Tibial artery (tissue), 4 donors: ENCODE measurements at regions not wholly inside any gene's neighbourhood (a gene's known extent, or its start where the extent isn't known, plus 50 kb on each side); places are given as distances from the start of the nearest gene placed in this dataset.

Experiments
- DNase-seq, 2 donors: peaks; one replicate each; pipeline ENCODE4 v3.0.0-alpha.2; 2019
- H3K27ac ChIP-seq, 2 donors: fragments of 200-600 bp; sonication (generic) in 1 of 2; 1 replicate in 1 of 2; 2 replicates in 1 of 2; pipeline ENCODE4 v1.5.1; 2018 to 2019; ENCODE audit warnings: mild to moderate bottlenecking in 1 of 2
- H3K27me3 ChIP-seq, 2 donors: fragments of 200-600 bp; sonication (generic) in 1 of 2; one replicate each; pipeline versions ENCODE4 v1.5.1 to v1.6.0; 2016 to 2019
- H3K36me3 ChIP-seq, 3 donors: fragments of 200-600 bp; sonication (generic) in 2 of 3; one replicate each; pipeline ENCODE4 v1.5.1; 2016 to 2019; ENCODE audit warnings: mild to moderate bottlenecking in 2 of 3
- H3K4me1 ChIP-seq, 4 donors: fragments of 200-600 bp; sonication (generic) in 2 of 4; 1 replicate in 3 of 4; 2 replicates in 1 of 4; pipeline ENCODE4 v1.5.1; 2016 to 2019
- H3K4me3 ChIP-seq, 2 donors: fragments of 200-600 bp; sonication (generic) in 1 of 2; 1 replicate in 1 of 2; 2 replicates in 1 of 2; pipeline ENCODE4 v1.5.1; 2018 to 2019; ENCODE audit warnings: mild to moderate bottlenecking in 2 of 2
- H3K9me3 ChIP-seq, 3 donors: fragments of 200-600 bp; sonication (generic) in 1 of 3; one replicate each; pipeline ENCODE4 v1.5.1; 2016 to 2019
- intact Hi-C: fragments of 100-400 bp; cut with DNase I; formaldehyde crosslinking; loops from one replicate; pipeline ENCODE4 v1.15.0; 2023; ENCODE audit warnings: low total_unique reads
- TF ChIP-seq, protein P1 (sequence below), 2 experiments: fragments of 200-600 bp in 1 of 2; fragments of 450-650 bp in 1 of 2; IDR thresholded peaks; one replicate each; pipeline ENCODE4 v1.5.1; 2017 to 2019; ENCODE audit warnings: antibody characterized with exemption in 2 of 2, mild to moderate bottlenecking in 1 of 2, moderate library complexity in 1 of 2

DNA sequence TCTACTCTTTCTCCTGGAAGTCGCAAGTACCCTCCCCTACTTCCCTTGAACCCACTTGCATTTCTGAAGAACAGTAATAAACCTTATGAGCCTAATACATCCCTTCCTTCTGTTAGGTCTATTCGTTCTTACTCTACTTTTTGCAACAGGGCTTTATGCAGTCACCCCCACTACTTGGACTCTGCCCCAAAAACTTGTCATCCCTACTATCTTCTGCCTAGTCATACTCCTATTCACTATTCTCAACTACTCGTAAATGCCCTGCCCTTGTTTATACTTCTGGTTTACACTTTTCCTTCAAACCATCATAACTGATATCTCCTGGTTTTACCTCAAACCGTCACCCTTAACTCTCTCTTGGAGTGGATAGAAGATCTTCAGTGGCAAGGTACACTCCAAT lies 55.2 kb upstream of the SLIT2 start:
- intact Hi-C loops = no loop called here
- TF ChIP-seq, protein P1, sequence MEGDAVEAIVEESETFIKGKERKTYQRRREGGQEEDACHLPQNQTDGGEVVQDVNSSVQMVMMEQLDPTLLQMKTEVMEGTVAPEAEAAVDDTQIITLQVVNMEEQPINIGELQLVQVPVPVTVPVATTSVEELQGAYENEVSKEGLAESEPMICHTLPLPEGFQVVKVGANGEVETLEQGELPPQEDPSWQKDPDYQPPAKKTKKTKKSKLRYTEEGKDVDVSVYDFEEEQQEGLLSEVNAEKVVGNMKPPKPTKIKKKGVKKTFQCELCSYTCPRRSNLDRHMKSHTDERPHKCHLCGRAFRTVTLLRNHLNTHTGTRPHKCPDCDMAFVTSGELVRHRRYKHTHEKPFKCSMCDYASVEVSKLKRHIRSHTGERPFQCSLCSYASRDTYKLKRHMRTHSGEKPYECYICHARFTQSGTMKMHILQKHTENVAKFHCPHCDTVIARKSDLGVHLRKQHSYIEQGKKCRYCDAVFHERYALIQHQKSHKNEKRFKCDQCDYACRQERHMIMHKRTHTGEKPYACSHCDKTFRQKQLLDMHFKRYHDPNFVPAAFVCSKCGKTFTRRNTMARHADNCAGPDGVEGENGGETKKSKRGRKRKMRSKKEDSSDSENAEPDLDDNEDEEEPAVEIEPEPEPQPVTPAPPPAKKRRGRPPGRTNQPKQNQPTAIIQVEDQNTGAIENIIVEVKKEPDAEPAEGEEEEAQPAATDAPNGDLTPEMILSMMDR (IDR thresholded peaks at IDR 0.05) = no peak
- no peak overlapping the region for H3K27ac ChIP-seq
- H3K36me3 ChIP-seq = no peaks in the 10 kb centered on the region
- no peaks in the 10 kb centered on the region for H3K9me3 ChIP-seq
- H3K4me3 ChIP-seq = no peak overlapping the region
- H3K27me3 ChIP-seq = no peaks in the 10 kb centered on the region
- DNase-seq = no peak
- H3K4me1 ChIP-seq = peaks cover 0 to 17% (median 0%) of the 10 kb centered on the region in 4 donors

DNA sequence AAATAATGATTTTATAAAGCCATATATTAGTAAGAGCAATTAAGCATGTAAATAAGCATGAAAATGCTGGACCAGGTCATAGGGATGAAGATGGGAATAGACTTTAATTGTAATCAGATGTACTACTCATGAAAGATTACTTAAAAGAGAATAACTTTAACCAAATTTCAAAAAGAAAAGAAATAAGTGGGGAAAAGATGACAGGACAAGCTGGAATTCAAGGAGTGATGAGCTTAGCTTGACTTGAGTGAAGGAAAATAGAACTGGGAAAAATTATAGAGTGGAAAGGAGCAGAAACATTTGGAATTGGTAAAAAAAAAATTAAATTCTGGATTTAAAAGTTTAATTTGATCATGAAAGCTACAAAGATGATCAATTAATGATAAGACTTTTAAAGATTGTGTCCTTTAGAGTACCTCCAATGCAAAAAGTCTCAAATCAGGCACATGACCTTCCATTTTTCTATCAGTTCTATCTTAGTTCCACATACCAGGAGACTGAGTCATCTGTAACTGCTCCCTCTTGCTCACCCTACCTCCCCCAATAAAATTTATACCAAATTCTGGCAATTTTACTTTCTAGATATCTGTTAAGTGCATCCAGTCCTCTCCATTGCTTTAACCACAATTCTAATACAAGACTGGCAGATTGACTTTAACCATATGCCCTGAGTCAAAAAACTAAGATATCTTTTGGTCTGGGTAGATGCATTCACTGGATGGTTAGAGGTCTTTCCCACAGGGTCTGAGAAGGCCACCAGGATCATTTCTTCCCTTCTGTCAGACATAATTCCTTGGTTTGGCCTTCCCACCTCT lies 56.4 kb upstream of the SLIT2 start:
- Histone ChIP-seq H3K4me3 (no peak overlapping the region), H3K27me3 (no peaks in the 10 kb centered on the region), H3K27ac (no peak overlapping the region), H3K36me3 (no peaks in the 10 kb centered on the region), H3K4me1 (peaks cover 0 to 17% (median 0%) of the 10 kb centered on the region in 4 donors), H3K9me3 (no peaks in the 10 kb centered on the region)
- intact Hi-C loops = no loop called here
- no peak for DNase-seq
- TF ChIP-seq, protein P1 (IDR thresholded peaks at IDR 0.05) = no peak

DNA sequence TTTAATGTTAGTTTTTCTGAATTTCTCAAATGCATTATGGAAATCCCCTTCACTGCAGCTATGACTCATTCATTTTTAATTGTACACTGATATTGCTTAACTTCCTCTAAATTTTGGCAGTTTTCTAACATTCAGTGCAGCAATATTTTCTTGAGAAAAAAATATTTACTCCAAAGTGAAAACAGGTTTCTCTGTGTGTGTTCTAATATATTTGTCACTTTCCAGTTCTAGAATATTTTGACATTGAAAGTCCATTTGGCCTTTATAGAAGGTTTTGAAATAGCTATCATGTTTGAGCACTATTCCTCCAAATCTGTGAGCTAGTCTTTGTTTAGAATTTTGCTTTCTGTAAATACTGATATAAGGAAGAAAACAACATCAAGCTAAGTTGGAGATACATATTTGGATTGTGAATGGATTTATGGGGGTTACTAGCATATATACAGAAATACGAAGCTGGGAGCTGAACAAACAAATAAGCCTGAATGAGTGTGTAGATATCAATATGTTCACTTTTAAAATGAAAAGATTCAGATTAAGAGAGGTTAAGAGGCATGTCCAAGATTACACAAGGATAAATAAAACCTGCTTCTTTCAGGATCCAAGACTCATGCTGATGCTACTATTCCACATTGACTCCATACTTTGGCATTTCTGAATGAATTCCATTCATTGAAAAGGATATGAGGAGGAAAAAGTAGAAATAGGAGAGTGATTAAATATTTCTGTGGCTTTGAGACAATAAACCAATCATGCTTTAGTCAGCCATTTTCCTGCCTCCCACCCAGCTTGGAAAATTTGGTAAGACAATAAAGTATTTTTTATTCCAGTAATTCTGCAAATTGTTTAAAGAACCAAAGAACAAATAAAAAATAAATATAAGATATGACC lies 57.3 kb upstream of the SLIT2 start:
- Histone ChIP-seq H3K27ac (no peak overlapping the region), H3K36me3 (no peaks in the 10 kb centered on the region), H3K9me3 (no peaks in the 10 kb centered on the region), H3K4me3 (no peak overlapping the region), H3K4me1 (peaks cover 0 to 17% (median 0%) of the 10 kb centered on the region in 4 donors), H3K27me3 (no peaks in the 10 kb centered on the region)
- DNase-seq = no peak
- intact Hi-C loops = no loop called here
- TF ChIP-seq, protein P1 (IDR thresholded peaks at IDR 0.05) = no peak

DNA sequence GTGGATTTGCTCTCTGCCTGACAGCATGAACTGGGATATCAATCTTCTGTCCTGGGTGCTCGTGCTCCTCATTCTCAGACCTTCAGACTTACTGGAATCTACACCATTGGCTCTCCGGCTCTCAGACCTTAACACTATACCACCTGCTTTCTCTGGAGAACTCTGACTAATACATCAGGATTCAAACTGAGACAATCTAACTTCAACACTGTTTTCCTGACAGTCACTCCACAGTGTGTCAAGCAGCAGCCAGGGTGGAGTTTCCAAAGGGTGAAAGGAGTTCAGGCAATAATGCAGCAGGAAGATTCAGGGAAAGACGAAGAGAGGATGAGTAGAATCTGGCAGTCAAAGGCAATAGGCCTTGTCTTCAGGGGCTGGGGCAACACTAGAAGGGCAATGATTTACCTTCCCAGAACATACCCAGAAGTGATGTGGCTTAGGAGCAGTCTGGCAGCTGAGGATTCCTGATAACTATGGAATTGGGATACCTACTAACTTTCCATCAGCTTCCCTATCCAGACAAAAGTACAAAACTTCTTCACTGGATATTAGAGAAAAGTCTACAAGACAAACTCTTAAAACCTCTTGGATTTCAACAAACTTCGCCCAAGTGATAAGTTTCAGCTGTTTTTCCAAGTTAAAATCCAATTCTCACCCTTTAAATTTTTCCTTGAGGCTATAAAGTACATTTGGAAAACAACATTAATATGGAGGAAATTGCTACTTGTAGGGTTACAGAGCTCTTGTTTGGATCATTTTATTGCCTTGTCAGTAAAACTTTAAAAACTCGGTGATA lies 58.4 kb upstream of the SLIT2 start:
- Histone ChIP-seq H3K9me3 (no peaks in the 10 kb centered on the region), H3K27me3 (no peaks in the 10 kb centered on the region), H3K36me3 (no peaks in the 10 kb centered on the region), H3K4me1 (peaks cover 0 to 17% (median 0%) of the 10 kb centered on the region in 4 donors), H3K4me3 (no peak overlapping the region), H3K27ac (peak overlapping the region in 1 of 2 donors; percentile 33)
- TF ChIP-seq, protein P1 (IDR thresholded peaks at IDR 0.05) = no peak
- intact Hi-C loops = no loop called here
- no peak for DNase-seq

DNA sequence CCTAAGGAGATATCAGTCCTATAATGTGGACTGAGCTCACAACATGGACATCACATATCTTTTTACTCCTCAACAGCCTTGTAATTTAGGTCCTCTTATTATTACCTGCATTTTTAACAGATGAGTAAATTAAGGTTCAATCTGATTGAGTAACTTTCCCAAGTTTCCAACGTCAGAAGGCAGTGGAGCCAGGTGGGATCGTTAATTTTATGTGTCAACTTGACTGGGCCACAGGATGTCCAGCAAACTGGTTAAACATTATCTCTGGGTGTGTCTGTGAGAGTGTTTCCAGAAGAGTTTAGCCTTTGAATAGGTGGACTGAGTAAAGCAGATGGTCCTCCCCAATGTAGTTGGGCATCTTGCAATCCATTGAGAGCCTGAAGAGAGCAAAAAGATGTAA lies 59.0 kb upstream of the SLIT2 start:
- no peaks in the 10 kb centered on the region for H3K36me3 ChIP-seq
- no peak overlapping the region for H3K27ac ChIP-seq
- no peak for DNase-seq
- no peak overlapping the region for H3K4me3 ChIP-seq
- peaks cover 0 to 17% (median 0%) of the 10 kb centered on the region in 4 donors for H3K4me1 ChIP-seq
- H3K27me3 ChIP-seq = no peaks in the 10 kb centered on the region
- TF ChIP-seq, protein P1 (IDR thresholded peaks at IDR 0.05) = no peak
- intact Hi-C loops = no loop called here
- no peaks in the 10 kb centered on the region for H3K9me3 ChIP-seq
